ENCODE measurements at regions not wholly inside any gene's neighbourhood (a gene's known extent, or its start where the extent isn't known, plus 50 kb on each side); places are given as distances from the start of the nearest gene placed in this dataset.

DNA sequence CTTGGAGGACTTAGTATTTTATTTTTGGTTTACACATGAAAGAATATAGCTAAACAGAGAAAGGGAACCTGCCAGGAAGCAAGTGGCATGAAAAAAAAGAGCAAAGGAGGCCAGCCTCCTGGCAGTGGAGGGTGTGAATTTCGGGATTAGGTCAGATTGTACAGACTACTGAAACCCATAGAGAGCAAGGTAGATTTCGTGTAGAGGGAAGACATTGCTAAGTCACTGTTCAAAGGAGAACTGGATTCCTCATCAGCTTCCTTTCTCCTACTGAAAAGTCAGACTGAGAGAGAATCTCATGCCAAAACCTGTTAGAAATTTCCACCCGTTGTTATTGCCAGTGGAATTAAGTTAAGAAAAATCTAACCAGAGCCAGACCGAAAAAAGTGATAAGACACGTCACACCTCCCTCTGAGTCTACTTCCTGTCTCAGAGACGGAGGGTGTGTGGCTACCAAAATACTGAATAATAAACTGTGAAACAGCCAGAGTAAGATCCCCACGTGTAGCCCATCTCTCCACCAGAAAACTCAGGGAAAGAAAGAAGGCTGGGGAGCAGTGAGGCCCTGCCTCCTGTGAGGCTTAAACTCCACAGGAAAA is 118.8 kb downstream of the SKIDA1 start:
- TF ChIP-seq, protein P1, sequence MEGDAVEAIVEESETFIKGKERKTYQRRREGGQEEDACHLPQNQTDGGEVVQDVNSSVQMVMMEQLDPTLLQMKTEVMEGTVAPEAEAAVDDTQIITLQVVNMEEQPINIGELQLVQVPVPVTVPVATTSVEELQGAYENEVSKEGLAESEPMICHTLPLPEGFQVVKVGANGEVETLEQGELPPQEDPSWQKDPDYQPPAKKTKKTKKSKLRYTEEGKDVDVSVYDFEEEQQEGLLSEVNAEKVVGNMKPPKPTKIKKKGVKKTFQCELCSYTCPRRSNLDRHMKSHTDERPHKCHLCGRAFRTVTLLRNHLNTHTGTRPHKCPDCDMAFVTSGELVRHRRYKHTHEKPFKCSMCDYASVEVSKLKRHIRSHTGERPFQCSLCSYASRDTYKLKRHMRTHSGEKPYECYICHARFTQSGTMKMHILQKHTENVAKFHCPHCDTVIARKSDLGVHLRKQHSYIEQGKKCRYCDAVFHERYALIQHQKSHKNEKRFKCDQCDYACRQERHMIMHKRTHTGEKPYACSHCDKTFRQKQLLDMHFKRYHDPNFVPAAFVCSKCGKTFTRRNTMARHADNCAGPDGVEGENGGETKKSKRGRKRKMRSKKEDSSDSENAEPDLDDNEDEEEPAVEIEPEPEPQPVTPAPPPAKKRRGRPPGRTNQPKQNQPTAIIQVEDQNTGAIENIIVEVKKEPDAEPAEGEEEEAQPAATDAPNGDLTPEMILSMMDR (IDR thresholded peaks at IDR 0.05) = no peak
- TF ChIP-seq POLR2A (IDR thresholded peaks at IDR 0.05) (no peak), POLR2AphosphoS5 (IDR thresholded peaks at IDR 0.05) (no peak)

All from stomach (tissue), 4 donors.